ENCODE measurements at regions not wholly inside any gene's neighbourhood (a gene's known extent, or its start where the extent isn't known, plus 50 kb on each side); places are given as distances from the start of the nearest gene placed in this dataset.

GRCh38 chr11:116697011-116697410 is 75.8 kb downstream of the BUD13 start:
- TF ChIP-seq POLR2A (IDR thresholded peaks at IDR 0.05; ENCODE audit: low read length) (no peak), CTCF (IDR thresholded peaks at IDR 0.05) (no peak), ZNF302 (CRISPR knock-in tag; IDR thresholded peaks at IDR 0.05) (no peak), CHD2 (IDR thresholded peaks at IDR 0.05; ENCODE audit: low read length, partially characterized antibody) (no peak), TP53 (CRISPR knock-in tag; IDR thresholded peaks at IDR 0.05) (no peak), ZFP36 (IDR thresholded peaks at IDR 0.05; ENCODE audit: borderline replicate concordance, partially characterized antibody) (no peak), PHF8 (IDR thresholded peaks at IDR 0.05; ENCODE audit: borderline replicate concordance, low read depth) (no peak), POLR2AphosphoS2 (conservative IDR thresholded peaks at IDR 0.05; ENCODE audit: low read length) (no peak), EP300 (IDR thresholded peaks at IDR 0.05) (no peak), EHMT2 (IDR thresholded peaks at IDR 0.05; ENCODE audit: low read depth) (no peak)
